ENCODE measurements at regions not wholly inside any gene's neighbourhood (a gene's known extent, or its start where the extent isn't known, plus 50 kb on each side); places are given as distances from the start of the nearest gene placed in this dataset.

- Histone ChIP-seq H4K8ac (replicated peaks; ENCODE audit: insufficient read length, low read depth, low read length) (no peak overlapping the region), H3K56ac (ENCODE audit: insufficient read length, low read depth, low read length) (no peak overlapping the region), H3K79me2 (ENCODE audit: insufficient read depth, low read length) (no peaks in the 10 kb centered on the region), H2BK12ac (ENCODE audit: insufficient read length, low read depth, low read length) (no peak overlapping the region), H3K18ac (ENCODE audit: insufficient read length, low read depth, low read length) (no peak overlapping the region), H3K14ac (ENCODE audit: insufficient read depth, low read length) (no peak overlapping the region), H2BK120ac (ENCODE audit: low read depth, low read length, poor library complexity, severe bottlenecking) (no peak overlapping the region), H3K23ac (ENCODE audit: insufficient read length, low read depth, low read length) (no peak overlapping the region), H2AFZ (ENCODE audit: low read length) (no peak overlapping the region), H3K4me2 (ENCODE audit: insufficient read depth, insufficient read length, low read length) (no peak overlapping the region), H3K4ac (ENCODE audit: low read depth, low read length) (no peak overlapping the region), H2BK20ac (ENCODE audit: low read depth, low read length, poor library complexity, severe bottlenecking) (no peak overlapping the region), H3T11ph (ENCODE audit: low read length) (no peak overlapping the region), H4K91ac (ENCODE audit: insufficient read length, low read depth, low read length) (no peak overlapping the region), H3K27me3 (ENCODE audit: insufficient read depth, low read length) (no peaks in the 10 kb centered on the region), H3K23me2 (ENCODE audit: insufficient read length, low read depth, low read length, poor library complexity, severe bottlenecking) (no peaks in the 10 kb centered on the region), H3K9ac (ENCODE audit: extremely low read depth, insufficient read length, low read length) (no peak overlapping the region), H3K9me3 (ENCODE audit: control insufficient read depth, low read depth, low read length) (no peaks in the 10 kb centered on the region), H4K20me1 (ENCODE audit: control insufficient read depth, insufficient read depth, insufficient read length) (no peaks in the 10 kb centered on the region), H3K27ac (ENCODE audit: insufficient read length, low read depth, low read length) (no peak overlapping the region), H4K5ac (ENCODE audit: insufficient read length, low read depth, low read length) (no peak overlapping the region), H2AK5ac (ENCODE audit: insufficient read length, low read length) (no peak overlapping the region), H3K79me1 (ENCODE audit: insufficient read depth, low read depth, low read length, poor library complexity, severe bottlenecking) (no peaks in the 10 kb centered on the region), H3K4me1 (ENCODE audit: insufficient read depth, low read length) (no peaks in the 10 kb centered on the region), H2BK5ac (ENCODE audit: insufficient read length, low read length) (no peak overlapping the region), H2BK15ac (ENCODE audit: low read depth, low read length) (no peak overlapping the region)
- Mint-ChIP-seq H3K36me3 (ENCODE audit: insufficient read depth in 1 of 3, low read depth in 3 of 3) (peaks cover 0 to 5% (median 0%) of the 10 kb centered on the region in 3 experiments; a peak in 1 of 7 replicates), H3K9me3 (no peaks in the 10 kb centered on the region), H3K27ac (no peak overlapping the region), H3K4me3 (no peak overlapping the region), H3K27me3 (ENCODE audit: low read depth) (peaks cover 8% of the 10 kb centered on the region), H3K4me1 (no peaks in the 10 kb centered on the region; a peak in 1 of 4 replicates)
- DNase-seq: no peak
- TF ChIP-seq, protein P1, sequence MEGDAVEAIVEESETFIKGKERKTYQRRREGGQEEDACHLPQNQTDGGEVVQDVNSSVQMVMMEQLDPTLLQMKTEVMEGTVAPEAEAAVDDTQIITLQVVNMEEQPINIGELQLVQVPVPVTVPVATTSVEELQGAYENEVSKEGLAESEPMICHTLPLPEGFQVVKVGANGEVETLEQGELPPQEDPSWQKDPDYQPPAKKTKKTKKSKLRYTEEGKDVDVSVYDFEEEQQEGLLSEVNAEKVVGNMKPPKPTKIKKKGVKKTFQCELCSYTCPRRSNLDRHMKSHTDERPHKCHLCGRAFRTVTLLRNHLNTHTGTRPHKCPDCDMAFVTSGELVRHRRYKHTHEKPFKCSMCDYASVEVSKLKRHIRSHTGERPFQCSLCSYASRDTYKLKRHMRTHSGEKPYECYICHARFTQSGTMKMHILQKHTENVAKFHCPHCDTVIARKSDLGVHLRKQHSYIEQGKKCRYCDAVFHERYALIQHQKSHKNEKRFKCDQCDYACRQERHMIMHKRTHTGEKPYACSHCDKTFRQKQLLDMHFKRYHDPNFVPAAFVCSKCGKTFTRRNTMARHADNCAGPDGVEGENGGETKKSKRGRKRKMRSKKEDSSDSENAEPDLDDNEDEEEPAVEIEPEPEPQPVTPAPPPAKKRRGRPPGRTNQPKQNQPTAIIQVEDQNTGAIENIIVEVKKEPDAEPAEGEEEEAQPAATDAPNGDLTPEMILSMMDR (conservative IDR thresholded peaks at IDR 0.05): no peak
- no CpG with 5 or more reads among the region's 5 CpGs for WGBS (ENCODE audit: extremely low coverage, insufficient read length, low lambda C conversion rate)
These were observed 465.6 kb downstream of the AACS start for GRCh38 chr12:125530876-125531275.

All from H9 (cell line).